KBM-7 (cell line): ENCODE measurements at regions not wholly inside any gene's neighbourhood (a gene's known extent, or its start where the extent isn't known, plus 50 kb on each side); places are given as distances from the start of the nearest gene placed in this dataset.

Source experiments
- DNase-seq: peaks from one replicate; pipeline ENCODE4 v3.0.0-alpha.2; 2015
- in situ Hi-C: fragments of 300-500 bp; cut with MboI; formaldehyde crosslinking; loops from 2 replicates; pipeline ENCODE4 v1.14.3; 2020; ENCODE audit warnings: low sequenced_read_pairs, low pct_unique_long_range_greater_than_20kb, mixed read lengths

DNA sequence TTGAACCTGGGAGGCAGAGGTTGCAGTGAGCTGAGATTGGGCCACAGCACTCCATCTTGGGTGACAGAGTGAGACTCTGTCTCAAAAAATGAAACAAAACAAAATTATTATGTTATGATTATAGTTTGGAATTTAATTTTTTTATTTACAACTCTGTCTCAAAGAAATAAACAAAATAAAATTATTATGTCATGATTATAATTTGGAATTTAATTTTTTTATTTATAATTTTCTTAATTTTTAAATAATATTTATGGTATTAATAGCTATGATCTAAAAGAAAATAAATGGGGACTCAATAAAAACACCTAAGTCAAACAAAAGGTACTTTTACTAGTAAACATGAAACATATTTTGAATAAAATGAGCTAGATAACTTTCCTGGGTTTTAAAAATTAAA, 994.8 kb upstream of the GHITM start:
- in situ Hi-C loops, result no loop called here
- no peak for DNase-seq

- in situ Hi-C loops, result no loop called here
Observed at GRCh38 chr10:83153714-83154113, 985.6 kb upstream of the GHITM start.

DNA sequence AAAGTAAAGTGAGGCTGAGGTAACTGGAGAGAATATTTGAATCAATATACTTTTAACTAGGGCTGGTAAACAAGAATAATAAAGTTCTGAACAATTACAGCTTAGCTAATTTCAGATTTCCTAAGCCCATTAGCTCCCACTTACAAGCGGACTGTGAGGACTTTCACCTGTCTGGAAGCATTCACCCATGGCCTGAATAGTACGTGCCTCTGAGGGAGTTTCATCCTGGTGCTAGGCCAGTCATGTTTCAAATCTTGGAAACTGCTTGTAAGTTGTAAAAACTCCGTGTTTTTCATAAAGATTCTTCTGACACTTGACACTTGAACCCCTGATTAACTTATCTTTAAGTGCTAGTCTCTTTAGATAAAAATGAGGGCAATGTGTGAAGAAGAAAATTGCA, 975.2 kb upstream of the GHITM start:
- DNase-seq, result no peak
- in situ Hi-C loops, result no loop called here

More at GRCh38 chr10:83153714-83154113, 985.6 kb upstream of the GHITM start:
- DNase-seq, result no peak

GRCh38 chr10:83165265-83165664, 974.0 kb upstream of the GHITM start:
- no peak for DNase-seq
- in situ Hi-C loops, result no loop called here

GRCh38 chr10:83166344-83166743, 973.0 kb upstream of the GHITM start:
- DNase-seq, result peak; percentile 8
- in situ Hi-C loops, result no loop called here

GRCh38 chr10:83167081-83167480, 972.2 kb upstream of the GHITM start:
- in situ Hi-C loops, result no loop called here

DNA sequence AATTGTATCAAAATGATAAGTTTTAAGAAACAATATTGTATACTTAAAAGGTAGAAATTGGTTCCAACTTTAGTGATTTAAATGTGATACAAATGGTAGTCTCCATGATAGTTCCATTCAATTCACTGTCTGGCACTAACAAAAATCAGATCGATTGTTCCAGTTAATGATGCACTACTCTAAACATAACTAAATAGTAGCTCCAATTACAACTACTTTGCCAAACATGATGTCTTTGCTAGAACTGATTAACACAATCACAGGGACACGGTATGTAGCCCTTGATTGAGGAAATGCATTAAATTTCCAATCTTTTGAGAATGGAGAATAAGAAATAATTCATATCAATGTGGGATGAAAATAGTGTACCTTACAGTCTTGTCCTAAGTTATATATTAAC, 962.4 kb upstream of the GHITM start:
- DNase-seq, result no peak
- in situ Hi-C loops, result no loop called here

More at GRCh38 chr10:83167081-83167480, 972.2 kb upstream of the GHITM start:
- DNase-seq, result no peak

DNA sequence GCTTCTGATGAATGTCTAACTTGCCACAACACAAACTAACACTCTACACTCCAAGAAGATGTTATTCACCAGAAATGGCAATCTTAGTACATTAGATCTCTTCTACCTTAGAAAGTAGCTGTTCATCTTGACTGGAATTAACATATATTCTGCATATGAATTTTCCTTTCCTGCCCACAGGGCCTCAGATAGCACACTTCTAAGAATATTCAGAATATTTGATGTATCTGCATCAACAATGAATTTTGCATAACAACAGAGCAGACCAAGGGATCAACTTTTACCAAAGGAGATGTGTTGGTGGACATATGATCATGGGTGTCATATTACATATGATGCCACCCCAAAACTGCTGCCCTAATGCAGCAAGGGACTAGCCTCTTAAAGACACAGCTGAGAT, 960.8 kb upstream of the GHITM start:
- DNase-seq, result no peak
- in situ Hi-C loops, result no loop called here

- in situ Hi-C loops, result no loop called here
- DNase-seq, result no peak
Observed at GRCh38 chr10:83179371-83179770, 959.9 kb upstream of the GHITM start.

- DNase-seq, result no peak
- in situ Hi-C loops, result no loop called here
Observed at GRCh38 chr10:83182076-83182475, 957.2 kb upstream of the GHITM start.

DNA sequence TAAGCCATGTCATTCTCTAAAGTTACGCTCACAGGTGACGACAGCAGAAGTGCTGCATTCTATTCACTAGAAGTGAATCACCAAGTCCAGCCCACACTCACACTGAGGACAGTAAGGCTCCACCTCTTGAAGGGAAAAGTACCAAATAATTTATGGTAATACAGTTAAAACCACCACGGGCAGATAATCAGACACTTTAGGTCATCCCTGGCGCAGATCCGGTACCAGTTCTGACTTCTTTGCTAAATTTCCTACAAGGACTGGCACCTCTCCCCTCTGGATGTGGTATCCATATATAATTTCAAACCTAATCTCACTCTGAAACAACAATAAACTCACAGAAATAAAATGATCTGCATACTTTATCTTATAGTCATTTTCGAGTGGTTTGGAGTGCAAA, 954.7 kb upstream of the GHITM start:
- no peak for DNase-seq
- in situ Hi-C loops, result no loop called here

GRCh38 chr10:83190614-83191013, 948.7 kb upstream of the GHITM start:
- in situ Hi-C loops, result no loop called here
- no peak for DNase-seq

GRCh38 chr10:83193026-83193425, 946.3 kb upstream of the GHITM start:
- in situ Hi-C loops, result no loop called here
- no peak for DNase-seq

- no peak for DNase-seq
- in situ Hi-C loops, result no loop called here
Observed at GRCh38 chr10:83195021-83195420, 944.3 kb upstream of the GHITM start.

DNA sequence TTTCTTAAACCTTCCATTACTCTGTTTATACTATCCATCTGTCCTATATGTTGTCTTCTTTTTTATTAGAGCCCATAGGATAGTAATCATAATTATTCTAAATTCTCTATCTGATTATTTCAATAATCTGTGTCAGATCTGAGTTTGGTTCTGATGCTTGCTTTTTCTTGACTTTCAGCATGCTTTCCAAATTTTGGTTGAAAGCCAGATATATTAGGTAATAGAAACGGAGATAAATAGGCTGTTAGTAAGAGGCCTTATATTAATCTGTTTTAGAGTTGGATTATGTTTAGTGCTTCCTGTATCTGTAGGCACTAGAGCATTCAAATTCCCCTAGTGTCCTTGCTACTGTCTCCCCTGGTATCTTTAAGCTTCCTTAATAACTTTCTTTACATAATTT, 939.9 kb upstream of the GHITM start:
- DNase-seq, result no peak
- in situ Hi-C loops, result no loop called here

GRCh38 chr10:83205861-83206260, 933.4 kb upstream of the GHITM start:
- in situ Hi-C loops, result no loop called here
- DNase-seq, result no peak

- in situ Hi-C loops, result no loop called here
- no peak for DNase-seq
Observed at GRCh38 chr10:83212632-83213334, 926.5 kb upstream of the GHITM start.

- DNase-seq, result no peak
- in situ Hi-C loops, result no loop called here
Observed at GRCh38 chr10:83214136-83214535, 925.2 kb upstream of the GHITM start.

- in situ Hi-C loops, result no loop called here
- DNase-seq, result no peak
Observed at GRCh38 chr10:83218205-83218604, 921.1 kb upstream of the GHITM start.

DNA sequence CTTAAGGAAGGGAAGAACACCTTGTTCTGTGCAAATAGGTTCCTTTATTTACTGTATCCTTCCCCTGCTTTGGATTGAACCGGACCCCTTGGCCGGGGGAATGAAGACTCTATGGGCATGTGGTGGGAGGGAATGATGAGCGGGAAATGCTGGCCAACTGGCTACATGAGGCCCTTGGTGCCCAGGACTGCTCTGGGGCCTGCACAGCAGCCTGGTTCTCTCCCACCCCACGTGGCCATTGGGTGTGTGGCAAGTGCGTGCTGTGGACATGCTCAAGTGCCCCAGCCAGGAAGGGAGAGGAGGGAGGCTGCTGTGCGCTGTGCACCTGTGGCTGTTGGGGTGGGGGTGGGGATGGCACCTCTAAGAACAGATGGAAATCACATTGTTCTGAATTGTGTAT, 917.0 kb upstream of the GHITM start:
- in situ Hi-C loops, result no loop called here
- no peak for DNase-seq
